HG03196 (cell line): ENCODE measurements at regions not wholly inside any gene's neighbourhood (a gene's known extent, or its start where the extent isn't known, plus 50 kb on each side); places are given as distances from the start of the nearest gene placed in this dataset.

ENCODE experiments used
- ATAC-seq: cut with Tn5 transposase; IDR thresholded peaks from one replicate; pipeline ENCODE4 v1.9.1; 2021; ENCODE audit not compliant: unreplicated experiment

DNA sequence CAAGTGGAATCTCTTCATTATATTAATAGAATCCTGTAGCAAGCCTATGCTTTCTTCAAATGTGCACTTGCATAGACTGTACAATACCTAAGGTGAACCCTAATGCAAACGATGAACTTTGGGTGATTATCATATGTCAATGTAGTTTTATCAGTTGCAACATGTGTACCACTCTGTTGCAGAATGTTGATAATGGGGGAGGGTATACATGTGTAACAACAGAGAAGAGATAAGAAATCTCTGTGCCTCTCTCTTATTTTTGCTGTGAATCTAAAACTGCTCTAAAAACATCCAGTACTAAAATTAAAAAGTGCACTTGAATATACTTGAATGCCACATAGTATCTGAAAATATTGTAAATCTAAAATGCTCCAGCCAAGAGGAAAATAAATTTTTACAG is 820.8 kb upstream of the MIR17HG start:
- ATAC-seq, result no peak

GRCh38 chr13:90531744-90532143 is 815.7 kb upstream of the MIR17HG start:
- no peak for ATAC-seq

GRCh38 chr13:90532861-90533492 is 814.5 kb upstream of the MIR17HG start:
- no peak for ATAC-seq

GRCh38 chr13:90533866-90534265 is 813.6 kb upstream of the MIR17HG start:
- ATAC-seq, result no peak

DNA sequence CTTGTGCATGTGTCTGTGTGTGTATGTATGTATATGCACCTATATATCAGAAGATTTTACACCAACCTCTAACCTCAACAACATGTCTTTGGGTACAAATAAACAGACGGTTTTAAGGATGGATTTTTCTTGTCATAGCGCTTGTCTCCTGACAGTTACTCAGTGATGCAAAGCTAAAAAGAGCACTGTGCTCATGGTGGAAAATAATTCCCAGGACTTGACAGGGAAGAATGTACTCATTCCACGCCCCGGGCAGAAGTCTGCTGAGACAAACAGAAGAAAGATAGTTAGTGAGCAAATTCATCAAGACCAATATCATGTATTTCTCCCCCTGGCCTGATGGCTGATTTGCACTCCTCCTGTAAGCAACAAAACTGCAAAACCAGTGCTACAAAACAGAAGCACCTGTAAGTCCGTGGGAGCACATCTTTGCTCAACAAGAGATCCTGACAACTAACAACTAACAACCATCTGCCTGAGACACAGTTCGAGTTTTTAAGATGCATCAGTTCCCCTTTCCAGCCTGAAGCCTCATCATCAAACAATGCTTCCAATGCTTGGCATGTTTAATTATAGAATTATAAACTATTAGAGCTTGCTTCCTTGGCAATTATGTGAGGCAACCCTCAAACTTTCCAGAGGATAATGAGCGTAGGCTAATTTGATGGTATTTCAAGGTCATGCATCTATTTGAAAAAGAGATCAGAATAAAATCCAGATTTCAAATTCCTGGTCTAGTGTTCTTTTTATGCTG is 812.7 kb upstream of the MIR17HG start:
- no peak for ATAC-seq

DNA sequence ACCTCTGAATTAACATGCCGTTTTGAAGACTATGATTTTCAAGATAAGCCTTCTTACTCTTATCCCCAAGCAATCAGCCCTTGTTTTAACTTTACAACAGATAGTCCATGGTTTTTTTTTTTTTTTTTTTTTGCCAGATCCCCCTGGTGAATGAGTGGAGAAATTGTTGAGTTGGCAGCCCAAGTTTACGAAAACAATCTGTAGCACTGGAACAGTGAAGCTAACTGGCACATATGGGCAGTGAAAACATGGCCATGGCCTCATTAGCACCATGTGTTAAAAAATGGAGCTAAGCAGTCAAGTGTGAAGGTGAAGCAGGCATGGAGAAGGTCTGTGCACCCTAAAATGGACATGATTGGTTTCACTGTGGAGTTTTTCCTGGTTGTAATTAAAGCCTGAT is 812.1 kb upstream of the MIR17HG start:
- ATAC-seq, result no peak

DNA sequence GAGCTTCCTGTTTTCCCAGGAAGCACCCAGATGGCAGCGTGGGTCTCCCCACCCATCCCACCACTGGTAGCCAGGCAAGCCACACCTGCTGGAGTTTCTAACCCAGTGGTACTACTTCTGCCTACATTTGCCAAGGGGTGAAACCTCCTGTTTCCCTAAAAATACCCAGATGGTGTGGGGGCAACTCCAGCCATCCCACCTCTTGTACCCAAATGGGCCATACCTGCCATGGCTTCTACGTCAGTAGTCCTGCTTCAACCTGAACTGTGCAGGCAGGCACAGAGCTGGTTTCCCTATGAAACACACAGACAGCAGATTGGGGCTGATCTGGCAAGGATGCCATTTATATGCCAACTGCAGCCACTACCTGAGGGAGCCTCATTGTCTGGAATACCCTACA is 809.4 kb upstream of the MIR17HG start:
- ATAC-seq, result no peak

GRCh38 chr13:90541346-90541745 is 806.1 kb upstream of the MIR17HG start:
- no peak for ATAC-seq

- no peak for ATAC-seq
Observed at GRCh38 chr13:90542959-90543505, 804.5 kb upstream of the MIR17HG start.

GRCh38 chr13:90545070-90545840 is 802.2 kb upstream of the MIR17HG start:
- ATAC-seq, result no peak

DNA sequence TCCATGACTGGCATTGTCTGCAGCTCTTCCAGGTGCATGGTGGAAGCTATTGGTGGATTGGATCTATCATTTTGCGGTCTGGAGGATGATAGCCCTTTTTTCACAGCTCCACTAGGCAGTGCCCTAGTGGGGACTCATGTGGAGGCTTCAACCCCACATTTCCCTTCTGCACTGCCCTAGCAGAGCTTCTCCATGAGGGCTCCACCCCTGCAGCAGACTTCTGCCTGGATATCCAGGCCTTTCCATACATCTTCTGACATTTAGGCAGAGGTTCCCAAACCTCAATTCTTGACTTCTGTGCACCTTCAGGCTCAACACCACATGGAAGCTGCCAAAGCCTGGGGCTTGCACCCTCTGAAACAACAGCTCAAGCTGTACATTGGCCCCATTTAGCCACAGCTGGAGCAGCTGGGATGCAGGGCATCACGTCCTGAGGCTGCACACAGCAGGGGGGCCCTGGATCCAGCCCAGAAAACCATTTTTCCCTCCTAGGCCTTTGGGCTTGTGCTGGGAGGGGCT is 800.2 kb upstream of the MIR17HG start:
- ATAC-seq, result no peak

DNA sequence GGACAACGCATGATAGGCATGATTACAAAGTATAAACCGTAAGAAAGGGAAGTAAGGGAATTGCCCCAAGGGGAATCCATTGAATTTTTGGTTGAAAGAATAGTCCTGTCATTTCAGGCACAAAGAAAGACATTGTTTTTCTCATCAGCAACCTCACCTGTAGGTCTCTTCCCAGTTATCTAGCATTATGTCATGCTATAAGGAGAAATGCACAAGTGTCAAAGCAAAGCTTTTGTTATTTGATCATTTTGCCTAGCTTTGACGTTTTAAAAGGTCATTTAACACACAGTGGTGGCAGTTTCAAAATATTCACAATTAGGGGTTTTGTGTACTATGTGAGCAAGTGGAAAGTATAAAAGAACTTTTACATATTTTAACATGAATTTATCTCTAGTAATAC is 796.2 kb upstream of the MIR17HG start:
- ATAC-seq, result no peak

GRCh38 chr13:90552702-90553101 is 794.8 kb upstream of the MIR17HG start:
- ATAC-seq, result no peak

- no peak for ATAC-seq
Observed at GRCh38 chr13:90553159-90553558, 794.3 kb upstream of the MIR17HG start.

GRCh38 chr13:90557626-90558025 is 789.9 kb upstream of the MIR17HG start:
- no peak for ATAC-seq

DNA sequence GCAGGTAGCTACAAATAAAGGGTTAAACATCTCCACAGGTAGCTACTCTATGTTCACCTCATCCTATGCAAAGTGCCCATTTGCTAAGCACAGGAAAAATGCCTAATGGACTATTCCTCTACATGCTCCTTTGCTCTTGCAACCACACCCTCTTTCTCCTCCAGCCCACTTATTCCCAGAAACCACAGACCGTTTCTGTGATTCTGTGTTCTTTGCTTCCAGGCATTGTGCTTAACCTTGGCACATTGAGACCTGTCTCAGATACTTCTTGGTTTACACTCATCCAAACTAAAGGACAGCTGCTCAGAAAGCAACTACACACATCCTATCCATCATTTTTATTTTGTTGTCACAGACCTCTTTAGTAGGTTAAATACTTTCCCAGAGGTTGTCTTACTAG is 785.0 kb upstream of the MIR17HG start:
- no peak for ATAC-seq

- no peak for ATAC-seq
Observed at GRCh38 chr13:90564096-90564495, 783.4 kb upstream of the MIR17HG start.

DNA sequence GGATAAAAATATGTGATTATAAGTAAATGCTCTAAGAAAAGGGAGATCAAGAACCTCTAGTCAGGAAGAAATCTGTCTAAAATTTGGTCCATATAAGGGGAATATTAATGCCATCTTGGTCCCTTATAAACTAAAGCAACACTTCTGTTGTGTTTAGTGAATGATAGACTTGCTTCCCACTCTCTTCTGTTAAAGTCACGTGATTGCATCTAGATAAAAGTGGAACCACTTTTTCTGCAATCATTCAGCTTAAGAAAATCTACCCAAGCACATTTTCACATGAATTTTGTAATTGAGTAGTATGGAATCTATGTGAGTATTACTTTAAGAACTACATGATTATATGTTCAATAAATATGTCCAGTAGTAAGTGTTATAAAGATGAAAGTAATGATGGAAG is 782.9 kb upstream of the MIR17HG start:
- no peak for ATAC-seq

DNA sequence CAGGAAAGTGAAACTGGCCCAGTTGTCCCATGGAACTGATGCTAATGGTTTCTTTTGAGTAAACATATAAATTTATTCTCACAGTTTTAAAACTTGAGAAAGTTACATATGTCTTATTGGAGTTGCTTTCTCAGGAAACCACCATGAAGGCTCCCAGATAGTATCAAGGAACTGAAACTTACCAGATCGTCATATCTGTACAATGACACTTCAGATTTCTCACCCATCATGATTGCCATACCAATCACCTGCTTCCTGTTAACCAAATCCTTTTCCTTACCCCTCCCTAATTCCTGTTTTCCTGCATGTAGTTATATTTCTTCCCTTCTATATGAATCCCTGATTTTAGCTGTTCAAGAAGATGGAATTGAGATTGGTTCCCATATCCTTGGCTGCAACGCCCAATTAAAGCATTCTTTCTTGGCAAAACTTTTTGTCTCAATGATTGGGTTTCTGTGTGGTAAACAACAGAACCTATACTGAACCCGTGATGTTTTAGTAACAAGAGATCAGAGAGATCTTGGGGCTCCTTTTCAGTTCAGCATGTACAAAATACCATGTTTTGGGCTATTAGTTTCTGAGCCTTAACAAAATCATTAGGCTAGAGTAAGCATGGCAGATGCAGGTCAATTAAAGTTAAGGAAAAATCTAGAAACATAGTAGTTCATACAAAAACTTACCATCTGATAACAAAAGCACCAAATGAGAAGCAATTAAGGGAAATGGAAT is 781.3 kb upstream of the MIR17HG start:
- no peak for ATAC-seq

DNA sequence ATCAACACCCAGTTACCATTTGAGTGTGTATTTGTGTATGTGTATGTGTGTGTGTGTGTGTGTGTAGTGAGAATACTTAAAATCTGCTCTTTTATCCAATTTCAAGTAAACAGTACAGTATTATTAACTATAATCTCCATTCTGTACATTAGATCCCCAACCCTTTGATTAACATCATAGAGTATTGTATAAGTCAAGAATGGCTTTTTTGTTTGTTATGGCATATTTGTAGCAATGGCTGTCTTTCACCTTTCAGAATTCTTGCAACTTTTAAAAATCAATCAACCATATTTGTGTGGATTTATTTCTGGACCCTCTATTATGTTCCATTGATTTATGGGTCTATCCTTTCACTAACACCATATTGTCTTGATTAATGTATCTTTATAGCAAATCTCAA is 779.3 kb upstream of the MIR17HG start:
- no peak for ATAC-seq

DNA sequence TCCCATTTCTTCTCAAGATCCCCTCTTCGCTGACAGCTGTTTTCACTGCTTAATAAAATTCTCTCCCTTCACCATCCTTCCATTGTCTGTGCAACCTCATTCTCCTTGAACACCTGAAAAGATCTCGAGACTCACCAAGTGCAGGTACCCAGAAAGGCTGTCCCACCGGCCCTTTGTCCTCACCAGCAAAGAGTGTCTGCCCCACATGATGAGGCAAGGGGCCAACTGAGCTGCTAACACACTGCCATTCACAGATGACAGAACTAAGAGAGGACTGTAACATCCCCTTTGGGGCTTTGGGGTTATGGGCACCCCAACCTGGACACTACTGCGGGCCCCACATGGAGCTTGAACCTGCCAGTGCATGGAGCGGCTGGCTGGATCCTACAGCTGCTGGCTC is 771.4 kb upstream of the MIR17HG start:
- ATAC-seq, result no peak
